Activated CD8-positive, alpha-beta memory T cell treated with anti-CD3 and anti-CD28 coated beads, Interleukin-2, amount 50 U/mL, for 1 hour (primary cell): ENCODE measurements at regions not wholly inside any gene's neighbourhood (a gene's known extent, or its start where the extent isn't known, plus 50 kb on each side); places are given as distances from the start of the nearest gene placed in this dataset.

Source experiments
- DNase-seq: peaks from one replicate; pipeline ENCODE4 v3.0.0-alpha.2; 2020; ENCODE audit errors: extremely low read depth

- no peak for DNase-seq
These were observed 83.5 kb upstream of the INSIG1 start for GRCh38 chr7:155213955-155214740.

- no peak for DNase-seq
These were observed 81.9 kb upstream of the INSIG1 start for GRCh38 chr7:155215576-155216325.

DNA sequence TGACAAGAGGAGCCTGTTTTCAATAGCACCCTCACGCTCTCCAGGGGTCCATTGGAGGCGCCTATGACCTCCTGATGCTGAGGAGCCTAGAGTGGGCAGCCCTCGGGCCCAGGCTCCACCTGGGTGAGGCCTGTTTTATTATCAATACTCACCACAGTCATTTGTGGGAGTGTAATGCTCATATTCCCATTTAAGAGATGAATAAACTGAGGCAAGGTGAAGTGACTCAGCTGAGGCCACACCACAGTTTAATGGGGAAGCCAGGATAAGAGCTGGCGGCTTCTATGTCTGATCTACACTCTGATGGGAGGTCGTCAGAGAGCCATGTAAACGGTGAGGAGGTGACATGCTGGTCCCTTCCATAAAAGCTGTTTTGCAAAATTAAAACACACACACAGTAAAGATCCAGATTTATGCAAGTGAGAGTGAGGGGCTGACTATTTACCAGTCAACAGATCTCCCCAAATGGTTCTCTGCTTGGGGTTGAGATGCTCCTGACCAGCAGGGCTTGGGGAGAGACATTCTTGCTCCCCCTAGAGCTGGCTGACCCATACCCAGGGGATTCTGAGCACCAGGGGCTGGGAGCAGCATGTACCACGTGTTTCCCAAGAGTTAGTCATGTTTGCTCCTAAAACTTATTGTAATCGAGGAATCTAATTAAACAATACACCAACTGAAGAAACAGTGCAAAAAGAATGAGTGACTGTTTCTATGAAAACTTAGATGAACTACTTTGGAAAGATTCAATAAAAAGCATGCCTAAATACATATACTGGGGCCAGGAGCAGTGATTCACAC lies 81.0 kb upstream of the INSIG1 start:
- DNase-seq, result no peak

DNA sequence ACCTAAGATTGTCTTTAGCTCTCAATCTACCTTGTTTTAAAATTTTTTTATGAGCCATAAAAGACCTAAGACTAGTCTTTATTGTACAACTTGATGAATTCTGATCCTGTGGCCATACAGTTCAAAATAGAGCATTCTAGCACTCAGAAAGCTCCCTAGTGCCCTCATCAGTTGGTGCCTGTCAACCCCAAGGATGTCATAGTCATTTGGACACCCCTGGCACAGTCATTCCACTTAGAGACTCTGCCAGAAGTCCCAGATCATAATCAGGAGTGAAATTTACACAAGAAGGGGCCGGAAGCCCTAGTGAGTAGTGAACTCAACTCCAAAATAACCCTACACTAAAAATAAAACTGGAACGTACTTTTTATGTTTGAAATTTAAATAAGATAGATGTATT lies 80.0 kb upstream of the INSIG1 start:
- no peak for DNase-seq

DNA sequence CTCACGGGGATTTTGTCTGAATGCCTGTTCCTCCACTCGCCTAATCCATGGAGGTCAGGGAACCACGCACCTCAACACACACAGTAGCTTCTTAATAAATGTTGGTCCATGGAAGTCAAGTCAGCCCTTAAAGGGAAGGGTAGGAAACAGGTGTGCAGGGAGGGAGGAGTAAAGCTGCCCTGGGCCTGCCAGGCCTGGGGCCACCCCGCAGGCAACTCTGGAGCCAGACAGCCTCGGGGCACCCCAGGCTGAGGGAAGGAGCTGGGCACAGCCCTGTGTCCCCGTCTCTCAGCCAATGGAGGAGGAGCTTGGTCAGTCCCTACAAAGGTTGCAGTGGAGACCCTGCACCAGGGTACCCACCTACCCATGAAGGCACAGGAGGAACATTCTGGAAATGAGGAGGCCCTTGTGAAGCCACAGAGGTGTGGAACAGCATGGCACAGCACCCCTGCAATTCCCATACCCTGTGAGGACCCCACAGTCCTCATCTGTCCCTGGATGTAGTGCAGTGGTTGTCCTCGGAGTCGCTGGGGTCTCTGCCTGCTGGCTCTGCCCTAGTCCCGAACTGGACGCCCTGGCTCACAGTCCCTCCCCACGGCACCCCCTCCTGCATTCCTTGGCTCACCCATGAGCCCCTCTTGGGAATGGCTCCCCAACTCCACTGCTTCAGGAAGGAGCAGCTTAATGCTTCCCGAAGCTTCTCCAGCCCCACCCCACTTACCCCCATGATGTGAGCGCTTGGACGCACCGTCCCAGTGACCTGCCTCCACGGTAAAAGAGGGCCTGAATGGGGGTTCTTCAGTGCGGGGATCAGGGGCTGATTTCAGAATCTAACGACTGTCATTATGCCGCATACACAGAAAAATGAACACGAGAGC lies 79.2 kb upstream of the INSIG1 start:
- no peak for DNase-seq

GRCh38 chr7:155219154-155219531 lies 78.5 kb upstream of the INSIG1 start:
- DNase-seq, result no peak

GRCh38 chr7:155219947-155220769 lies 77.5 kb upstream of the INSIG1 start:
- no peak for DNase-seq

DNA sequence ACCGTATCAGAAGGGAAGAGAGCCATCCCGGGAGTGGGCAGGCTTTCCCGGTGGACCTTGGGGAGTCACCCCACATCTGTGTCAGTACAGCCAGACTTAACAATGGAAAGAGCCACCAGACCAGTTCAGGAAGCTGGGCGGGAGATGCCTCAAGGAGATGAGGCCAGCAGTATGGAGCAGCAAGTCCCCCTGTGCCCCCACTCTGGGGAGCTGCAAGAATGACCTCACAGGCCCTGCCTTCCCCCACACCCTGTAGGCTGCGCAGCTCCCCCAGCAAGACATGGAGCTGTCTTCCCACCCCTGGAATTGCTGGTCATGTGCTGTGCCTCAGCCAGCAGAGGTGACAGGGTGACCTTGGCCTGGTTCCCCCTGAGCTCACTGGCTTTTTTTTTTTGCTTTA lies 76.8 kb upstream of the INSIG1 start:
- DNase-seq, result no peak

DNA sequence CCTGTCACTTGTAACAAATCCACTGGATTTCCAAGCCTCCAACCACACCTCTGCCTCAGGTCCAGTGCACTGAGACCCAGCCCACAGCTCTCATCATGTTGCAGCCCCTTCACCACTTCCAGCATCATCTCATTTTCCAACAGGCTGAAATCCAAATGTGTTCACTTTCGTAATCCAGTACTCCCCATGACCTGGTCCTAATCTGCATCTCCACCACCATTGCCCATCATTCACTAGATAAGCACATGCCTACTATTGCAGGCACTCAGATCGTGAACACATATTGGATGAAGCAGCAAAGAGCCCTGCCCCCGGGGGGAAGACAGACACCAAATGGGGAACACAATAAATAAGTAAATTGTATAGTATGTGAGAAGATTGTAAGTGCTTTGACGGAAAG lies 76.1 kb upstream of the INSIG1 start:
- no peak for DNase-seq

GRCh38 chr7:155222061-155222460 lies 75.6 kb upstream of the INSIG1 start:
- no peak for DNase-seq

DNA sequence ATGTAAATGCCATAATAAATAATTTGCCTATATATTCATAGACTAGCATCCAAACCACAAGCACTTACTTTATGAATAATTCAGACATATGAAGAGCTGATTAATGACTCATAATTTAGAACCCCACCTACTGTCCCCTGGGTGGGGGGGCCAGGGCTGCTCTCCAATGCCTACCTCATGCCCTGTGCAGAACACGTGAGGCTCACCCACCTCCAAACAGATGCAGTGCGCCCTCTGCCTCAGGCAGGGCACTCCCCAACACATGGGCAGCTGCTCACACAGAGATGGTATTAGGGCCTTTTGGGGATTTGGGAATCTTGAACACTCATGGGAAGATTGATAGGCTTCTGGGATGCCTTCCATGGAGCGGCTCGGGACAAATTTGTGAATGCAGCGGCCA lies 75.1 kb upstream of the INSIG1 start:
- DNase-seq, result no peak

GRCh38 chr7:155223021-155223420 lies 74.7 kb upstream of the INSIG1 start:
- no peak for DNase-seq

- DNase-seq, result no peak
These were observed 74.2 kb upstream of the INSIG1 start for GRCh38 chr7:155223503-155223902.

DNA sequence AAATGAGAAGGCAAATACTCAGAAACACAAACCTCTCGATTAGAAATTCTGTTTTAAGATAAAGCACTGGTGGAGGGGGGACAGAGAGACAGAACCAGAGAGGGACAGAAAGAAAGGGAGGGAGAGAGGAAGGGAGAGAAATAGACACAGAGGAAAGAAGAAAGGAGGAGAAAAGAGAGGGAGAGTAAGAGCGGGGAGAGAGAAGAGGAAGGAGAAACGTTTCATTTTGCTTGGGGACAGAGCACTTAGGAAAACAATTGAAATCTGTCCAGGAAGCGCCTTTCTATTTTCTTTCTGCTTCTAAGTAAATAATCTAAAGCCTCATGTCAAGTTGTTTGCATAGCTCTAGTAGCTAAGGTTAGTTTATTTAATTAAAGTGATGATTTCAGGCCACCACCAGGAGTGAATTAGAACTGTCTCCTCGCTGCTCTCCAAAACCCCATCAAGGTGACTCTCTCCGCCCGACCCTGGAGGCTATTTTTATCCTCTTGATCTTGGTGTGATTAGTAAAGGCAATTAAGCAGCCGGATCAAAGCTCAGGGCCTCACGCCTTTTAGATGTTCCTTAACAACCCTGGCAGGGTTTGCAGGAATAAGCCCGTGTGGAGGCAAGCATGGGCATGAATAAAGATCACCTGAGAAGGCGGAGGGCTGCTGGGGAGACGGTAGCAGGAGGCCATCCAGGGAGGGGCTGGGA lies 73.4 kb upstream of the INSIG1 start:
- DNase-seq, result no peak

GRCh38 chr7:155225095-155225494 lies 72.6 kb upstream of the INSIG1 start:
- DNase-seq, result no peak

- no peak for DNase-seq
These were observed 72.2 kb upstream of the INSIG1 start for GRCh38 chr7:155225516-155225915.

GRCh38 chr7:155226261-155227003 lies 71.2 kb upstream of the INSIG1 start:
- DNase-seq, result no peak

- DNase-seq, result no peak
These were observed 70.5 kb upstream of the INSIG1 start for GRCh38 chr7:155227004-155227787.
